HG02981 (cell line): ENCODE measurements at regions not wholly inside any gene's neighbourhood (a gene's known extent, or its start where the extent isn't known, plus 50 kb on each side); places are given as distances from the start of the nearest gene placed in this dataset.
"Not testable (repeated sequence)": the region's sequence is repeated elsewhere in the genome, so short reads cannot be mapped to it uniquely, and the experiment has no call there.

ENCODE experiments used
- ATAC-seq: cut with Tn5 transposase; IDR thresholded peaks from one replicate; pipeline ENCODE4 v1.9.1; 2021; ENCODE audit warnings: mild to moderate bottlenecking, moderate library complexity; ENCODE audit not compliant: unreplicated experiment

- ATAC-seq: no peak
Measured at GRCh38 chr5:120140501-120140900, 323.6 kb upstream of the PRR16 start.

- no peak for ATAC-seq
Measured at GRCh38 chr5:120141076-120141475, 323.0 kb upstream of the PRR16 start.

GRCh38 chr5:120146787-120147186, 317.3 kb upstream of the PRR16 start:
- ATAC-seq: no peak

- ATAC-seq: not testable (repeated sequence)
Measured at GRCh38 chr5:120147911-120148310, 316.2 kb upstream of the PRR16 start.

GRCh38 chr5:120150770-120151169, 313.3 kb upstream of the PRR16 start:
- no peak for ATAC-seq

- no peak for ATAC-seq
Measured at GRCh38 chr5:120151181-120151580, 312.9 kb upstream of the PRR16 start.

GRCh38 chr5:120151825-120152224, 312.3 kb upstream of the PRR16 start:
- ATAC-seq: no peak

- no peak for ATAC-seq
Measured at GRCh38 chr5:120152472-120152871, 311.6 kb upstream of the PRR16 start.

- ATAC-seq: no peak
Measured at GRCh38 chr5:120152931-120153330, 311.2 kb upstream of the PRR16 start.

GRCh38 chr5:120153551-120153950, 310.5 kb upstream of the PRR16 start:
- no peak for ATAC-seq

- ATAC-seq: no peak
Measured at GRCh38 chr5:120155873-120156272, 308.2 kb upstream of the PRR16 start.

- ATAC-seq: no peak
Measured at GRCh38 chr5:120158211-120158610, 305.9 kb upstream of the PRR16 start.

- no peak for ATAC-seq
Measured at GRCh38 chr5:120159155-120159554, 304.9 kb upstream of the PRR16 start.

GRCh38 chr5:120160124-120160895, 303.8 kb upstream of the PRR16 start:
- no peak for ATAC-seq

- no peak for ATAC-seq
Measured at GRCh38 chr5:120162321-120162720, 301.8 kb upstream of the PRR16 start.

GRCh38 chr5:120164037-120164436, 300.1 kb upstream of the PRR16 start:
- ATAC-seq: no peak

GRCh38 chr5:120164986-120165385, 299.1 kb upstream of the PRR16 start:
- ATAC-seq: no peak

GRCh38 chr5:120173125-120173524, 291.0 kb upstream of the PRR16 start:
- no peak for ATAC-seq

- ATAC-seq: no peak
Measured at GRCh38 chr5:120174089-120174488, 290.0 kb upstream of the PRR16 start.

GRCh38 chr5:120181238-120181637, 282.9 kb upstream of the PRR16 start:
- not testable (repeated sequence) for ATAC-seq

GRCh38 chr5:120194650-120195049, 269.4 kb upstream of the PRR16 start:
- ATAC-seq: not testable (repeated sequence)

GRCh38 chr5:120199559-120199958, 264.5 kb upstream of the PRR16 start:
- no peak for ATAC-seq

GRCh38 chr5:120207129-120207528, 257.0 kb upstream of the PRR16 start:
- no peak for ATAC-seq
